ENCODE measurements at regions not wholly inside any gene's neighbourhood (a gene's known extent, or its start where the extent isn't known, plus 50 kb on each side); places are given as distances from the start of the nearest gene placed in this dataset.
"Not testable (repeated sequence)": the region's sequence is repeated elsewhere in the genome, so short reads cannot be mapped to it uniquely, and the experiment has no call there.

GRCh38 chr4:151548708-151549107 is 139.7 kb downstream of the FHIP1A start:
- H4K20me1 ChIP-seq (ENCODE audit: low read depth), result no peaks in the 10 kb centered on the region
- Mint-ChIP-seq H3K4me3 (no peak overlapping the region), H3K9me3 (peaks cover 14% of the 10 kb centered on the region), H3K27me3 (ENCODE audit: insufficient read depth, low read depth) (peaks cover 10% of the 10 kb centered on the region), H3K4me1 (peaks cover 2% of the 10 kb centered on the region), H3K36me3 (no peaks in the 10 kb centered on the region), H3K27ac (no peak overlapping the region)
- no peak overlapping the region for H3K27ac ChIP-seq
- H3K36me3 ChIP-seq, result no peaks in the 10 kb centered on the region
- no peak overlapping the region for H3K4me3 ChIP-seq
- no peak overlapping the region for H3K9ac ChIP-seq
- no peaks in the 10 kb centered on the region for H3K4me1 ChIP-seq
- H3K27me3 ChIP-seq, result no peaks in the 10 kb centered on the region
- no peaks in the 10 kb centered on the region for H3K9me3 ChIP-seq (ENCODE audit: low read depth)
- H3K79me2 ChIP-seq (ENCODE audit: low read depth), result no peaks in the 10 kb centered on the region
- no peak overlapping the region for H2AFZ ChIP-seq (replicated peaks)
- H3F3A ChIP-seq (ENCODE audit: low read depth), result no peaks in the 10 kb centered on the region
- no peak overlapping the region for H3K4me2 ChIP-seq
- no peak for DNase-seq (ENCODE audit: low spot score)
- no peak for TF ChIP-seq EZH2 (IDR thresholded peaks at IDR 0.05)
- no peak for TF ChIP-seq EZH2phosphoT487 (IDR thresholded peaks at IDR 0.05)
- no peak for TF ChIP-seq CTCF (IDR thresholded peaks at IDR 0.05)

DNA sequence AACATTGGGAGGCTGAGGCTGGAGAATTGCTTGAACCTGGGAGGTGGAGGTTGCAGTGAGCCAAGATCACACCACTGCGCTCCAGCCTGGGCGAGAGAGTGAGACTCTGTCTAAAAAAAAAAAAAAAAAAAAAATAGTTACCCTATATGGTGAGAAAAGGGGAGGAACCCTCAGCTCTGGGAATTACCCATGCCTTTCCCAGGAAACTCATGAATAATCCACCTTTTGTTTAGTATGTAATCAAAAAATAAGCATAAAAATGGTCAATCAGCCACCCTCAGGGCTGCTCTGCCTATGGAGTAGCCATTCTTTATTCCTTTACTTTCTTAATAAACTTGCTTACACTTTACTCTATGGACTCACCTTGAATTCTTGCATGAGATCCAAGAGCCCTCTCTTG is 140.4 kb downstream of the FHIP1A start:
- not testable (repeated sequence) for H3K4me1 ChIP-seq; H3K36me3 ChIP-seq; H3K4me3 Mint-ChIP-seq; H3K27ac Mint-ChIP-seq; H4K20me1 ChIP-seq (ENCODE audit: low read depth); H3K9me3 ChIP-seq (ENCODE audit: low read depth); H3K27me3 ChIP-seq; H3K36me3 Mint-ChIP-seq; H2AFZ ChIP-seq (replicated peaks); H3K79me2 ChIP-seq (ENCODE audit: low read depth); DNase-seq (ENCODE audit: low spot score); H3K4me2 ChIP-seq; H3K4me1 Mint-ChIP-seq; H3K4me3 ChIP-seq; H3K27ac ChIP-seq; H3F3A ChIP-seq (ENCODE audit: low read depth); H3K9ac ChIP-seq
- Mint-ChIP-seq H3K9me3 (peaks cover 14% of the 10 kb centered on the region), H3K27me3 (ENCODE audit: insufficient read depth, low read depth) (peaks cover 10% of the 10 kb centered on the region)

DNA sequence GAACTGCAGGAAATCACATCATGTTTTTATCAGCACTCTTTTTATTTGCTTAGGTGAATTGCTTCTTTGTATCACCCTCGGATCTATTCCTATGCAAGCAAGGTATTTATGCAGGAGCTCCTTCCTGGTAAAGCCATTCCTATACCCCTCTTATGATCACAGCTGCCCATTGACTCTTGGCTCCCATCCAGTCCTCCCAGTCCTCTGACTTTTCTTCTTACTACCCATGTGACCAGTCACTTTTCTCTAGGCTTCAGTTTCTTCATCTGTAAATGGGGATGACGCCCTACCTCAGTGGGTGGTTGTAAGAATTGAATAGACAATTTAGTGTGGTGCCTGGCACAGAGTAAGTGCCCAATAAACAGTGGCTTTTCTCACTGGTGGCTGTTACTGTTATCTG is 144.9 kb downstream of the FHIP1A start:
- no peak overlapping the region for H3K27ac Mint-ChIP-seq
- Histone ChIP-seq H3K27me3 (no peaks in the 10 kb centered on the region), H3K9ac (no peak overlapping the region), H3K4me3 (no peak overlapping the region), H3K4me2 (no peak overlapping the region), H3K79me2 (ENCODE audit: low read depth) (no peaks in the 10 kb centered on the region), H2AFZ (replicated peaks) (no peak overlapping the region), H3K27ac (no peak overlapping the region), H3K36me3 (no peaks in the 10 kb centered on the region), H4K20me1 (ENCODE audit: low read depth) (no peaks in the 10 kb centered on the region), H3K9me3 (ENCODE audit: low read depth) (no peaks in the 10 kb centered on the region), H3F3A (ENCODE audit: low read depth) (no peaks in the 10 kb centered on the region), H3K4me1 (peaks cover 8% of the 10 kb centered on the region)
- H3K4me3 Mint-ChIP-seq, result no peak overlapping the region
- H3K27me3 Mint-ChIP-seq (ENCODE audit: insufficient read depth, low read depth), result peaks cover 11% of the 10 kb centered on the region
- TF ChIP-seq CTCF (IDR thresholded peaks at IDR 0.05) (no peak), EZH2 (IDR thresholded peaks at IDR 0.05) (no peak), EZH2phosphoT487 (IDR thresholded peaks at IDR 0.05) (no peak)
- peaks cover 8% of the 10 kb centered on the region for H3K9me3 Mint-ChIP-seq
- H3K36me3 Mint-ChIP-seq, result no peaks in the 10 kb centered on the region
- no peak for DNase-seq (ENCODE audit: low spot score)
- H3K4me1 Mint-ChIP-seq, result peaks cover 19% of the 10 kb centered on the region

DNA sequence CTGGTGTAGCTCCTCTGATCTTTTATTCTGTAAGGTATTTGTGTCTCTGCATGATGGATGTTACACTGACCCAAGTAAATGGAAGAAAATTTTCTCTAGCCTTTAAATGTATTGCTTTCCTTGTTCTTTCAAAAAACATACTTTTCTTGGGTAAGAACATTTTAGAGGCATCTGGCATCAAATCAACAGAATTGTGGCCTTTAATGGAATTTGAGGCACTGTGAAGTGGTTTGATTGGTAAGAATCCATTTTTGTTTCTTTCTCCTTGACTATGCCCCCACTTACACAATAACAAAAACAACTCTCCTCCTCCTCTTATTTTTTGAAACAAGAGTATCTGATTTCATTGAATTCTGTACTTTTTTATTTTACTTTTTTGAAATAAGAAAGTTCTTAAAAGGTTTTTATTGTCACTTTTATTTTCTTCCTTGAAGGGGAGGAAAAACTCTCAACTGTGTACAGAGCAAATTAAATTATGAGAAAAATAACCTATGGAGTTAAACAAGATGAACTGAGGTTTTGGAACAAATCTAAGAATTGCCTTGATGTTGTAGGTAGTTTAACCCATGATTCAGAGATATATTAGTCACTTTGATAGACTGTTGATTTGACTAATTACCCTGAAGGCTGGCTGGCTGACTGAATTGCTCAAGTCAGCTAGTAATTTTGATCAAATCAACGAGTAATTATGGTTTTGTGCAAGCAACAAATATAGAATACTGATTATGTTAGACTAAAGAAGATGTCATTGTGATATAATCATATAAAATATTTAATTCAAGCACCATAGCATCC is 146.4 kb downstream of the FHIP1A start:
- no peak overlapping the region for H3K27ac ChIP-seq
- Mint-ChIP-seq H3K27me3 (ENCODE audit: insufficient read depth, low read depth) (peaks cover 11% of the 10 kb centered on the region), H3K4me3 (no peak overlapping the region), H3K9me3 (peaks cover 5% of the 10 kb centered on the region), H3K36me3 (no peaks in the 10 kb centered on the region), H3K27ac (no peak overlapping the region), H3K4me1 (peaks cover 19% of the 10 kb centered on the region)
- no peaks in the 10 kb centered on the region for H3F3A ChIP-seq (ENCODE audit: low read depth)
- no peaks in the 10 kb centered on the region for H3K27me3 ChIP-seq
- H3K4me1 ChIP-seq, result peaks cover 8% of the 10 kb centered on the region
- no peak overlapping the region for H3K4me3 ChIP-seq
- H3K9ac ChIP-seq, result no peak overlapping the region
- H3K36me3 ChIP-seq, result no peaks in the 10 kb centered on the region
- no peak for DNase-seq (ENCODE audit: low spot score)
- no peak overlapping the region for H2AFZ ChIP-seq (replicated peaks)
- no peaks in the 10 kb centered on the region for H3K9me3 ChIP-seq (ENCODE audit: low read depth)
- no peak overlapping the region for H3K4me2 ChIP-seq
- H4K20me1 ChIP-seq (ENCODE audit: low read depth), result no peaks in the 10 kb centered on the region
- no peaks in the 10 kb centered on the region for H3K79me2 ChIP-seq (ENCODE audit: low read depth)
- no peak for TF ChIP-seq CTCF (IDR thresholded peaks at IDR 0.05)
- TF ChIP-seq EZH2 (IDR thresholded peaks at IDR 0.05), result no peak
- TF ChIP-seq EZH2phosphoT487 (IDR thresholded peaks at IDR 0.05), result no peak

All from neural progenitor cell (in vitro differentiated cells).